IMR-90 (cell line): ENCODE measurements at regions not wholly inside any gene's neighbourhood (a gene's known extent, or its start where the extent isn't known, plus 50 kb on each side); places are given as distances from the start of the nearest gene placed in this dataset.

ENCODE experiments used
- ATAC-seq: fragments of 200-7000 bp; cut with Tn5 transposase; 2 replicates; pipeline ENCODE4 v1.9.1; 2020; ENCODE audit warnings: low read depth, mild to moderate bottlenecking, moderate library complexity
- BruUV-seq: library from RNA; stranded (reverse); fragments of 400-500 nt; replicated peaks from 2 replicates; lab custom pipeline; 2021; lab: Mats Ljungman, UMichigan
- CTCF ChIA-PET: fragments of 300-600 bp; formaldehyde crosslinking; extraction: SDS; loops from one replicate; lab custom pipeline; 2021; ENCODE audit warnings: antibody characterized with exemption; lab: Yijun Ruan, JAX
- POLR2A ChIA-PET: fragments of 300-600 bp; sonication (Branson Sonifier 250); formaldehyde crosslinking; loops from one replicate; lab custom pipeline; 2022; ENCODE audit warnings: antibody characterized with exemption; ENCODE audit not compliant: unreplicated experiment; lab: Charles Lee
- DNase-seq: peaks from one replicate; pipeline ENCODE4 v3.0.0; 2013
- H2AFZ ChIP-seq: replicated peaks from 2 replicates; pipeline ENCODE3; 2013; ENCODE audit warnings: low read length, mild to moderate bottlenecking; ENCODE audit not compliant: poor library complexity
- H2AK5ac ChIP-seq: 2 replicates; pipeline ENCODE4 v1.6.1; 2013; ENCODE audit warnings: low read depth, low read length, inconsistent platforms
- H2AK9ac ChIP-seq: replicated peaks from 2 replicates; pipeline ENCODE3; 2013; ENCODE audit warnings: mild to moderate bottlenecking, low read depth, low read length, moderate library complexity; ENCODE audit not compliant: poor library complexity
- H2BK120ac ChIP-seq: 2 replicates; pipeline ENCODE4 v1.6.1; 2013; ENCODE audit warnings: low read depth, low read length, inconsistent platforms
- H2BK15ac ChIP-seq: 3 replicates; pipeline ENCODE4 v1.6.1; 2013; ENCODE audit warnings: low read depth, low read length, inconsistent platforms
- H2BK20ac ChIP-seq: 2 replicates; pipeline ENCODE4 v1.6.1; 2013; ENCODE audit warnings: low read depth, mild to moderate bottlenecking, inconsistent platforms, low read length, moderate library complexity
- H2BK5ac ChIP-seq: 2 replicates; pipeline ENCODE4 v1.6.1; 2013; ENCODE audit warnings: mild to moderate bottlenecking, low read depth, low read length, inconsistent platforms; ENCODE audit not compliant: poor library complexity, severe bottlenecking
- H3K14ac ChIP-seq: replicated peaks from 2 replicates; pipeline ENCODE4 v1.6.1; 2013; ENCODE audit warnings: low read depth, low read length, inconsistent platforms
- H3K18ac ChIP-seq: 2 replicates; pipeline ENCODE4 v1.6.1; 2013; ENCODE audit warnings: low read depth, low read length, control low read depth
- H3K23ac ChIP-seq: 2 replicates; pipeline ENCODE4 v1.6.1; 2013; ENCODE audit warnings: low read depth, low read length, inconsistent platforms
- H3K27ac ChIP-seq: 2 replicates; pipeline ENCODE4 v1.5.1; 2013; ENCODE audit warnings: mild to moderate bottlenecking, control low read depth, low read length; ENCODE audit not compliant: insufficient read depth
- H3K27me3 ChIP-seq: 2 replicates; pipeline ENCODE4 v1.6.1; 2013; ENCODE audit warnings: low read length; ENCODE audit not compliant: control insufficient read depth, insufficient read depth
- H3K36me3 ChIP-seq: 2 replicates; pipeline ENCODE4 v1.6.1; 2013; ENCODE audit warnings: low read length, mixed read lengths; ENCODE audit not compliant: control insufficient read depth, insufficient read depth
- H3K4ac ChIP-seq: 2 replicates; pipeline ENCODE4 v1.6.1; 2013; ENCODE audit warnings: low read depth, low read length, inconsistent platforms
- H3K4me1 ChIP-seq: 2 replicates; pipeline ENCODE4 v1.6.1; 2013; ENCODE audit warnings: low read length, mixed read lengths; ENCODE audit not compliant: control insufficient read depth, insufficient read depth
- H3K4me2 ChIP-seq: 2 replicates; pipeline ENCODE4 v1.6.1; 2013; ENCODE audit warnings: low read depth, mild to moderate bottlenecking, control low read depth, low read length, moderate library complexity
- H3K4me3 ChIP-seq: 2 replicates; pipeline ENCODE4 v1.5.1; 2013; ENCODE audit warnings: low read depth, mild to moderate bottlenecking, control low read depth, low read length, moderate library complexity; ENCODE audit not compliant: insufficient read depth
- H3K56ac ChIP-seq: 2 replicates; pipeline ENCODE4 v1.6.1; 2013; ENCODE audit warnings: low read length, inconsistent platforms; ENCODE audit not compliant: insufficient read depth; ENCODE audit errors: extremely low read depth
- H3K79me1 ChIP-seq, 2 experiments: 2 replicates each; pipeline ENCODE4 v1.6.1; 2013; ENCODE audit warnings: low read length in 2 of 2, inconsistent platforms in 1 of 2, low read depth in 1 of 2
- H3K9ac ChIP-seq: 2 replicates; pipeline ENCODE4 v1.6.1; 2013; ENCODE audit warnings: low read depth, low read length, control low read depth
- H3K9me1 ChIP-seq: 2 replicates; pipeline ENCODE4 v1.6.1; 2013; ENCODE audit warnings: low read length, inconsistent platforms; ENCODE audit not compliant: insufficient read depth
- H3K9me3 ChIP-seq: 2 replicates; pipeline ENCODE4 v1.6.1; 2013; ENCODE audit warnings: low read length; ENCODE audit not compliant: control insufficient read depth, insufficient read depth
- H4K20me1 ChIP-seq: 2 replicates; pipeline ENCODE4 v1.6.1; 2013; ENCODE audit warnings: low read length, inconsistent platforms; ENCODE audit not compliant: insufficient read depth
- H4K5ac ChIP-seq: 2 replicates; pipeline ENCODE4 v1.6.1; 2013; ENCODE audit warnings: mild to moderate bottlenecking, low read depth, low read length, control low read depth
- H4K8ac ChIP-seq, 2 experiments: 2 replicates each; pipeline ENCODE4 v1.6.1; 2013; ENCODE audit warnings: low read depth in 2 of 2, low read length in 2 of 2, control low read depth in 1 of 2, inconsistent platforms in 1 of 2
- H4K91ac ChIP-seq: 2 replicates; pipeline ENCODE4 v1.6.1; 2013; ENCODE audit warnings: low read depth, low read length, inconsistent platforms; ENCODE audit not compliant: insufficient read depth
- BHLHE40 ChIP-seq: fragments of 150-350 bp; IDR thresholded peaks from 2 replicates; pipeline ENCODE4 v1.6.1; 2016; ENCODE audit warnings: mild to moderate bottlenecking, low read depth, low read length
- CEBPB ChIP-seq: IDR thresholded peaks from 2 replicates; pipeline ENCODE4 v1.6.1; 2012; ENCODE audit warnings: low read depth, low read length, improper control_type of control experiment
- CHD1 ChIP-seq: IDR thresholded peaks from 2 replicates; pipeline ENCODE4 v1.6.1; 2012; ENCODE audit warnings: low read depth, low read length, improper control_type of control experiment
- MAFK ChIP-seq: IDR thresholded peaks from 2 replicates; pipeline ENCODE4 v1.6.1; 2012; ENCODE audit warnings: low read depth, low read length, improper control_type of control experiment
- MXI1 ChIP-seq: IDR thresholded peaks from 2 replicates; pipeline ENCODE4 v1.6.1; 2012; ENCODE audit warnings: low read depth, mild to moderate bottlenecking, low read length, moderate library complexity, borderline replicate concordance
- NFE2L2 ChIP-seq: fragments of 150-350 bp; IDR thresholded peaks from 2 replicates; pipeline ENCODE4 v1.6.1; 2016; ENCODE audit warnings: low read depth, mild to moderate bottlenecking, low read length
- POLR2A ChIP-seq: IDR thresholded peaks from 2 replicates; pipeline ENCODE4 v1.6.1; 2012; ENCODE audit warnings: mild to moderate bottlenecking, low read depth, low read length
- RAD21 ChIP-seq: IDR thresholded peaks from 2 replicates; pipeline ENCODE4 v1.6.1; 2012; ENCODE audit warnings: low read length, improper control_type of control experiment
- RFX5 ChIP-seq: IDR thresholded peaks from 2 replicates; pipeline ENCODE4 v1.8.0; 2012; ENCODE audit warnings: low read depth, mild to moderate bottlenecking, low read length, moderate library complexity
- SMC3 ChIP-seq: fragments of 150-350 bp; IDR thresholded peaks from 2 replicates; pipeline ENCODE4 v1.6.1; 2016; ENCODE audit warnings: low read depth, mild to moderate bottlenecking, antibody characterized with exemption, low read length, moderate library complexity
- WGBS, 2 experiments: methylation state at CpG; one replicate each; pipeline versions ENCODE4 v1.1.5 to v1.1.7; 2013; ENCODE audit warnings: missing lambda C conversion rate in 2 of 2; ENCODE audit not compliant: insufficient read length in 1 of 2; ENCODE audit errors: extremely low coverage in 2 of 2; 5-methylcytosine and 5-hydroxymethylcytosine counted together
- dilution Hi-C: fragments of 300-500 bp; cut with HindIII; formaldehyde crosslinking; loops from one replicate; pipeline ENCODE4 v1.14.3; 2018; ENCODE audit warnings: low sequenced_read_pairs; ENCODE audit not compliant: unreplicated experiment
- in situ Hi-C: fragments of 300-500 bp; cut with MboI; formaldehyde crosslinking; loops from 3 replicates; pipeline ENCODE4 v1.14.3; 2019; ENCODE audit warnings: low sequenced_read_pairs, inconsistent platforms, mixed read lengths
- intact Hi-C: fragments of 100-400 bp; cut with micrococcal nuclease; formaldehyde crosslinking; loops from 2 replicates; pipeline ENCODE4 v1.10.0; 2022
- TF ChIP-seq, protein P1 (sequence below): fragments of 150-350 bp; IDR thresholded peaks from 2 replicates; pipeline ENCODE4 v1.6.1; 2017; ENCODE audit warnings: mild to moderate bottlenecking, antibody characterized with exemption, low read length, low read depth
- TF ChIP-seq, protein P2 (sequence below): conservative IDR thresholded peaks from 2 replicates; pipeline ENCODE4 v1.5.1; 2012; ENCODE audit warnings: mild to moderate bottlenecking, low read depth, low read length, improper control_type of control experiment
- TF ChIP-seq, protein P3 (sequence below): fragments of 150-350 bp; IDR thresholded peaks from 2 replicates; pipeline ENCODE4 v1.6.1; 2016; ENCODE audit warnings: low read depth, mild to moderate bottlenecking, low read length, moderate library complexity, borderline replicate concordance

DNA sequence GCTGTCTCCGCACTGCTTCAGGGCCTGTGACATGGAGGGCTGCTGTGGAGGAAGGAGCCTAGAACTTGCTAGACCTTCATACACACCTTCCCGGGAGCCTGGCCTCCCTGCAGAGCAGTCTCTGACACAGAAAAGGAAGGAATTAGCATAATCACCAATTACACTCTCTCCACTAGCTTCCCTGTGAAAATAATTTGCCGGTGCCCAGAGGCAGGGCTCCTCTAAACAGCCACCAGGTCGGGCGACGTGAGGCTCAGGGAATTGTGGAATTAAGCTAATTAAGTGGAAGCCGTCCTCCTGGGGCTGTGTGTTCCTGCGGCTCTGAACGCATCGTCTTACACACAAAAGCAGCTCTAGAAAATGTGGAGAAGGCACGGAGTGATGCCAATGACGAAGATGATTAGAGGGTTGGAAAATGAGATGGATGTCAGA lies 82.6 kb downstream of the NENF start:
- peaks cover 14% of the 10 kb centered on the region; the same call in 1 of the 2 replicates for H3K9me1 ChIP-seq
- H3K9ac ChIP-seq: no peak overlapping the region
- no peak overlapping the region for H4K91ac ChIP-seq
- H3K23ac ChIP-seq: no peak overlapping the region
- peak overlapping the region; percentile 9; the same call in 1 of the 2 replicates for H3K4ac ChIP-seq
- H3K4me1 ChIP-seq: peaks cover 17% of the 10 kb centered on the region
- H3K27ac ChIP-seq: no peak overlapping the region
- H4K5ac ChIP-seq: no peak overlapping the region
- no peaks in the 10 kb centered on the region for H3K79me1 ChIP-seq
- TF ChIP-seq MXI1 (no peak), SMC3 (no peak), POLR2A (no peak), NFE2L2 (no peak), CEBPB (no peak), MAFK (no peak), RAD21 (no peak), CHD1 (no peak), RFX5 (no peak), BHLHE40 (no peak)
- TF ChIP-seq, protein P1, sequence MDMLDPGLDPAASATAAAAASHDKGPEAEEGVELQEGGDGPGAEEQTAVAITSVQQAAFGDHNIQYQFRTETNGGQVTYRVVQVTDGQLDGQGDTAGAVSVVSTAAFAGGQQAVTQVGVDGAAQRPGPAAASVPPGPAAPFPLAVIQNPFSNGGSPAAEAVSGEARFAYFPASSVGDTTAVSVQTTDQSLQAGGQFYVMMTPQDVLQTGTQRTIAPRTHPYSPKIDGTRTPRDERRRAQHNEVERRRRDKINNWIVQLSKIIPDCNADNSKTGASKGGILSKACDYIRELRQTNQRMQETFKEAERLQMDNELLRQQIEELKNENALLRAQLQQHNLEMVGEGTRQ: no peak
- TF ChIP-seq, protein P2, sequence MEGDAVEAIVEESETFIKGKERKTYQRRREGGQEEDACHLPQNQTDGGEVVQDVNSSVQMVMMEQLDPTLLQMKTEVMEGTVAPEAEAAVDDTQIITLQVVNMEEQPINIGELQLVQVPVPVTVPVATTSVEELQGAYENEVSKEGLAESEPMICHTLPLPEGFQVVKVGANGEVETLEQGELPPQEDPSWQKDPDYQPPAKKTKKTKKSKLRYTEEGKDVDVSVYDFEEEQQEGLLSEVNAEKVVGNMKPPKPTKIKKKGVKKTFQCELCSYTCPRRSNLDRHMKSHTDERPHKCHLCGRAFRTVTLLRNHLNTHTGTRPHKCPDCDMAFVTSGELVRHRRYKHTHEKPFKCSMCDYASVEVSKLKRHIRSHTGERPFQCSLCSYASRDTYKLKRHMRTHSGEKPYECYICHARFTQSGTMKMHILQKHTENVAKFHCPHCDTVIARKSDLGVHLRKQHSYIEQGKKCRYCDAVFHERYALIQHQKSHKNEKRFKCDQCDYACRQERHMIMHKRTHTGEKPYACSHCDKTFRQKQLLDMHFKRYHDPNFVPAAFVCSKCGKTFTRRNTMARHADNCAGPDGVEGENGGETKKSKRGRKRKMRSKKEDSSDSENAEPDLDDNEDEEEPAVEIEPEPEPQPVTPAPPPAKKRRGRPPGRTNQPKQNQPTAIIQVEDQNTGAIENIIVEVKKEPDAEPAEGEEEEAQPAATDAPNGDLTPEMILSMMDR: no peak
- TF ChIP-seq, protein P3, sequence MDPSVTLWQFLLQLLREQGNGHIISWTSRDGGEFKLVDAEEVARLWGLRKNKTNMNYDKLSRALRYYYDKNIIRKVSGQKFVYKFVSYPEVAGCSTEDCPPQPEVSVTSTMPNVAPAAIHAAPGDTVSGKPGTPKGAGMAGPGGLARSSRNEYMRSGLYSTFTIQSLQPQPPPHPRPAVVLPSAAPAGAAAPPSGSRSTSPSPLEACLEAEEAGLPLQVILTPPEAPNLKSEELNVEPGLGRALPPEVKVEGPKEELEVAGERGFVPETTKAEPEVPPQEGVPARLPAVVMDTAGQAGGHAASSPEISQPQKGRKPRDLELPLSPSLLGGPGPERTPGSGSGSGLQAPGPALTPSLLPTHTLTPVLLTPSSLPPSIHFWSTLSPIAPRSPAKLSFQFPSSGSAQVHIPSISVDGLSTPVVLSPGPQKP: no peak
- no peak overlapping the region for H3K4me3 ChIP-seq
- H2BK20ac ChIP-seq: no peak overlapping the region
- no peak overlapping the region for H2AK9ac ChIP-seq
- no peak overlapping the region for H2AK5ac ChIP-seq
- H4K20me1 ChIP-seq: no peaks in the 10 kb centered on the region
- H2BK5ac ChIP-seq: no peak overlapping the region
- POLR2A ChIA-PET: no interaction called here
- DNase-seq (no peak), ATAC-seq (no peak)
- intact Hi-C loops: no loop called here
- H2BK120ac ChIP-seq: no peak overlapping the region
- peaks cover 9% of the 10 kb centered on the region; the same call in 1 of the 2 replicates for H3K27me3 ChIP-seq
- 93 to 100% methylated on average over 2 to 5 of the region's 12 CpGs for WGBS, 2 experiments
- no TSS peak for BruUV-seq
- H3K14ac ChIP-seq: no peak overlapping the region
- H3K56ac ChIP-seq: no peak overlapping the region
- no peak overlapping the region for H2AFZ ChIP-seq
- dilution Hi-C loops: no loop called here
- no peak overlapping the region for H2BK15ac ChIP-seq
- no peaks in the 10 kb centered on the region for H3K36me3 ChIP-seq
- no peak overlapping the region for H3K18ac ChIP-seq
- no peak overlapping the region for H3K4me2 ChIP-seq
- in situ Hi-C loops: no loop called here
- H4K8ac ChIP-seq: no peak overlapping the region
- no peaks in the 10 kb centered on the region for H3K9me3 ChIP-seq
- CTCF ChIA-PET: no interaction called here
